Stimulated activated CD8-positive, alpha-beta memory T cell treated with anti-CD3 and anti-CD28 coated beads, Interleukin-12 subunit alpha, Interleukin-12 subunit beta, amount 100 ng/mL, for 1 hour (primary cell): ENCODE measurements at regions not wholly inside any gene's neighbourhood (a gene's known extent, or its start where the extent isn't known, plus 50 kb on each side); places are given as distances from the start of the nearest gene placed in this dataset.

Experiments
- DNase-seq: peaks from one replicate; pipeline ENCODE4 v3.0.0-alpha.2; 2020; ENCODE audit warnings: low read depth

GRCh38 chr20:58111310-58112016 lies 117.0 kb downstream of the ANKRD60 start:
- no peak for DNase-seq

DNA sequence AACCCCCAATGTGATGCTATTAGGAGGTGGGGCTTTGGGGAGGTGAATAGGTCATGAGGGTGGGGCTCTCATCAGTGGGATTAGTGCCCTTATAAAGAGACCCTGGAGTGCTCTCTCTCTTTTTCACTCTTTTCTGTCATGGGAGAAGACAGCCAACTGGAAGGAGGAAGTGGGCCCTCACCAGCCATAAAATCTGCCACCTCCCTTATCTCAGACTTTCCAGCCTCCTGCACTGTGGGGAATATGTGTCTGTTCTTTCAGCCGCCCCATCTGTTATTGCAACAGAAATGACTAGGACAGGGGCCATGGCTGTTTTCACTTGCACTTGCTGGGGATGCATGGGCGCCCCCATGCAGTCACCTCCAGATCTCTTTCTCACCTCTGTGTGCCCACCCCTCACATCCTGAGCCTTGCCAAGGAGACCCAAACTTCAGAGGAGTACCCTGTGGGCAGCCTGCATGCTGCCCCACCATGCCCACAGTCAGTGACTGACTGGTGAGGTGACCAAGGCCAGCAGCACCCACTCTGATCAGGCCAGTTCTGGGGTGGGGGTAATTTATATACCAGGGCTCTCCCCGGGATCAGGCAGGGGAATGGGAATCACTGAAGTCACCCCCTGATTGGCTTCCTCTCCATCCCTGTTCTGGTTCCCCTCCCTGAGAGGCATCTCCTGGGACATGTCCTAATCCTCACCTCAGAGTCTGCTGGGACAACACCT lies 118.4 kb downstream of the ANKRD60 start:
- DNase-seq, result no peak

GRCh38 chr20:58109126-58109880 lies 119.2 kb downstream of the ANKRD60 start:
- DNase-seq, result no peak

DNA sequence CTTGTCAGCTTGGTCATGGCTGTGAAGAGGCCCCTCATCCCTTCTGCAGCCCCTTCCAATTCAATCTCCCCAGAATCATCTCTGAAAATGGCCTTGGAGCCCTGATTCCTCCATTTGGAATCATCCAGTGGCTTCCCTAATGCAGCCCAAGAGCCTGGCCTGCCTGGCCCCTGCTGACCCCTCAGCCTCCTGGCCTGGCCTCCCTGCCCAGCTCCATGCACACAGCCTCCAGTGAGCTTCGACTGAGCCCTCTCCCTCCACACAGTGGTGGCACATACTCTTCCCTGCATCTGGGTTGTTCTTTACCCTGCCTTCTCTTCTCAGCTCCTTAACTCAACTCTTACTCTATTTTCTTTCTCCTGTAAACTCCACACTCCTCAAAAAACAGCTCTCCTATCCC lies 120.9 kb downstream of the ANKRD60 start:
- DNase-seq, result no peak

GRCh38 chr20:58106143-58106750 lies 122.2 kb downstream of the ANKRD60 start:
- no peak for DNase-seq

- no peak for DNase-seq
Measured at GRCh38 chr20:58103961-58104360, 124.5 kb downstream of the ANKRD60 start.

DNA sequence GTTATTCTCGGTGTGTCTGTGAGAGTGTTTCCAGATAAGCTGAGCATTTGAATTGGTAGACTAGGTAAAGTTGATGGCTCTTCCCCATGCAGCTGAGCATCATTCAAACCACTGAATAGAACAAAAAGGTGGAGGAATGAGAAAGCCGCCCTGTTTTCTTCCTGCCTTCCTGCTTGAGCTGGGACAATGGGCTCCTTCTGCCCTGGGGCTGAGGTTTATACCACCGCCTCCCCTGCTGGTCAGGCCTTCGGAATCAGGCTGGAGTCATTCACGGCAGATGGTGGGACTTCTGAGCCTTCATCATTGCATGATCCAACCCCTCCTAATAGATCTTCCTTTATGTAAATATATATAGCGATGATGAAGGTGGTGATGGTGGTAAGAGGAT lies 124.9 kb downstream of the ANKRD60 start:
- no peak for DNase-seq

- DNase-seq, result no peak
Measured at GRCh38 chr20:58102744-58103516, 125.5 kb downstream of the ANKRD60 start.

- no peak for DNase-seq
Measured at GRCh38 chr20:58102261-58102660, 126.2 kb downstream of the ANKRD60 start.

- no peak for DNase-seq
Measured at GRCh38 chr20:58100731-58101356, 127.6 kb downstream of the ANKRD60 start.

DNA sequence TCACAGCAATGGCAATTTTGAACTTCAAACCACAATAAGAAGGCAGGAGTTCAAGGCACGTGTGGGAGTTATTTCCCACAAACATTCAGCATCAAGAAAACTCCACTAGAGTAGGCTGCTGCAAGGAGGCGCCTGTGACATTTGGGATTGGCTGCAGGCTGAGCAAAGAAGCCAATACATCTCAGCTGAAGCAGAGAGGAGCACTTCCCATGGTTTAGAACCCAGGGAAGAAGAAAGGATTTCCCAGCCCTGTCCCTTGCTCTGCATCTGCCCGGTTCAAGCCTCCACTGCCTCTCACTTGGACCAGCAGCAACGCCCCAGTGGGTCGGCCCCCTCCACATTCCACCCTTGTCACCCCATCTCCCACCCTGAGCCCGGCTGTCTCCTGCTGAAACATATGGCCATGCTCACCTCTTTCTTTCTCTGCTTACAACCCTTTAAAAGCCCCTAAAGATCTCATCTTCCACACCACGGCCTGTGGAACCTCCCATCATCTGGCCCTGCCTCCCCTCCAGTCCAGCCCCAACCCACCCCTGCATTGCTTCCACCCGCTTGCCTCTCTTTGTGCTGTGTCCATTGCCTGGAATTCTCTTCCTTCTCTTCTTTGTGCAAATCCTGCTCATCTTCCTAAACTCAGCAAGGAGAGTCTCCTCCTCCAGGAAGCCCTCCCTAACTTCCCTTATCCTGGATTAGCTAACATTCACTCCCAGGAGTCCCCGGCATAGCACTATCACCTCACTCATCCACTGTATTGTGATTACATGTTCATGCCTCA lies 128.3 kb downstream of the ANKRD60 start:
- DNase-seq, result no peak

- no peak for DNase-seq
Measured at GRCh38 chr20:58099291-58099935, 129.0 kb downstream of the ANKRD60 start.

DNA sequence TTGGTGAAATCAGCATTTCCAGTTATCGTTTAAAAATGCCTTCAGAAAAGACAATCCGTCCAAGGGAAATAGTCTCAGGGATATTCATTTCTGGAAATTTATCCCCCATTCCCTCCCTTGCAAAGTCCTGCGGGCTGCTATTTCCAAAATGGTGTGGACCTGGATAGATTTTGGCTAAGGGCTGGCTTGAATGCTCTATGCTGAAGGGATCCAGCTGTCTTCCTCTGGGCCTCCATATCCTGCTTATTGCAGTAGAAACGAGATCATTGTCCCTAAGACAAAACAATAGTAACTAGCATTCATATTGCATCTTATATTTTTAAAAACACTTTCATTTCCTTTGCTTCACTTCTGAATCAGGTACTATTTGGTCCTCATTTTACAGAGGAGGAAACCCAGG lies 129.9 kb downstream of the ANKRD60 start:
- no peak for DNase-seq

- no peak for DNase-seq
Measured at GRCh38 chr20:58097943-58098342, 130.5 kb downstream of the ANKRD60 start.

GRCh38 chr20:58097429-58097828 lies 131.0 kb downstream of the ANKRD60 start:
- no peak for DNase-seq

DNA sequence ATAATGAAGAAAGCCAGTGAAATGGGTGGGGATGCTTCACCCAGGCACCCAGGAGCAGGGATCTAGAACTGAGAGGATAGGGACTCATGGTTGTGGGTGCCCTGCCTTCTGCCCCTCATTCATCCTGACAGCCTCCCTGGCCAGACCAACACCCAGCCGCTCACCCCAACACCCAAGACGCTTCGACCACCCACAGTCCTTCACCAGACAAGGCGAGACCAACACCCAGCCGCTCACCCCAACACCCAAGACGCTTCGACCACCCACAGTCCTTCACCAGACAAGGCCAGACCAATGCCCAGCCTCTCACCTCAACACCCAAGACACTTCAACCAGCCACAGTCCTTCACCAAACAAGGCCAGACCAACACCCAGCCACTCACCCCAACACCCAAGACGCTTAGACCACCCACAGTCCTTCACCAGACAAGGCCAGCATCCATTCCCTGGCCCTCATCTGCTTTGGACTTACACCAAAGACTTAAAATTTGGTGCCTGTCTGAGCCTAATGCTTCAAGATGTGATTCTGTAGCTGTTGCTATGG lies 131.5 kb downstream of the ANKRD60 start:
- no peak for DNase-seq

DNA sequence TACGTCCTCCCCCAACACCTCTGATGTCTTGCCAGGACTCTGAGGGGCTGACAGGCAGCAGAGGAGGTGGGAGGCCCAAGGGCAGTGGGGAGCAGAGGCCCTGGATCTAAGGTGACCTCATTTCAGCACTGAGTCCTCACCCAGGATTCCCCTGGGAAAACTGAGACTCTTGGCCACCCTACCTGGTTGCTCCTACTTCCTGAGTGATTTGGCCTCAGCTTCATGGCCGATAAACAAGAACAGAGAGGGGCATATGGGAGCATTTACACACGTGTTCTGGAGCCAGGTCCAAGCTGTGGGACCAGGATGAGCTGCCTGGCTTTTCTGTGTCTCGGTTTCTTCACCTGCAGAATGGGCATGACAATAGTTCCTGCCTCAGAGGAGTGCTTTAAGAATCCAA lies 133.8 kb downstream of the ANKRD60 start:
- DNase-seq, result no peak

DNA sequence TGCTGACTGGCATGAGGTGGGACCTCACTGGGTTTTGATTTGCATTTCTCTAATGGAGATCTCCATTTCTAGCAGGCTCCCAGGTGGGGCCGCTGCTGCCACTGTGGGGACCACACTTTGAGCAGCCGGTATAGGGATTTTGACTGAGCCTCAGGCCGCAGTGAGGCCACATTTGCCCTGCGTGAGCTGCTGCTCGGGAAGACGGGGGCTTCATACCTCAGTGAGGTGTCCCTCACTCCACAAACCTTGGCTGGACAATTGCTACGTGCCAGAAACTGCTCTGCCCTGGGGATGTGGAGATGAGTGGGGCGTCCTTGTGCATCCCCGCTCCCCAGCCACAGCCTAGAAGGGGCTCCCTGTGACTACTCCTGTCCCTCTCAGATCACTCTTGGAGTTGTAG lies 134.3 kb downstream of the ANKRD60 start:
- no peak for DNase-seq

- DNase-seq, result no peak
Measured at GRCh38 chr20:58092871-58093270, 135.6 kb downstream of the ANKRD60 start.

- no peak for DNase-seq
Measured at GRCh38 chr20:58092353-58092752, 136.1 kb downstream of the ANKRD60 start.
